ENCODE measurements at regions not wholly inside any gene's neighbourhood (a gene's known extent, or its start where the extent isn't known, plus 50 kb on each side); places are given as distances from the start of the nearest gene placed in this dataset.

DNA sequence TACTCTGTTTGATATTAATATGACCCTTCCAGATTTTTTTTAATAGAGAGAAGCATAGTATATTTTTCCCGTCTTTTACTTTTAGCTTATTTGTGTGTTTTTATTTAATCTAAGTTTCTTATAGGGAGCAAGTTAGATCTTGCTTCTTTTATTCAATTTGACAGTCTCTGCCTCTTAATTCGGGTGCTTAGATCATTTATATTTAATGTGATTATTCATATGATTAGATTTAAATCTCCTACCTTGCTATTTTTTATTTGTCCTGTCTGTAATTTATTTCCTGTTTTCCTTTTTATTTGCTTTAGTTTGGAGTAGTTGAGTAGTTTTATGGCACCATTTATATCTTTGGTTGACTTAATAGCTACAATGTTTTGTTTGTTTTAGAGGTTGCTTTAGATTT, 66.1 kb downstream of the GJD2 start:
- no peak overlapping the region for H3K4me3 ChIP-seq (ENCODE audit: low read depth, low read length)
- TF ChIP-seq, protein P1, sequence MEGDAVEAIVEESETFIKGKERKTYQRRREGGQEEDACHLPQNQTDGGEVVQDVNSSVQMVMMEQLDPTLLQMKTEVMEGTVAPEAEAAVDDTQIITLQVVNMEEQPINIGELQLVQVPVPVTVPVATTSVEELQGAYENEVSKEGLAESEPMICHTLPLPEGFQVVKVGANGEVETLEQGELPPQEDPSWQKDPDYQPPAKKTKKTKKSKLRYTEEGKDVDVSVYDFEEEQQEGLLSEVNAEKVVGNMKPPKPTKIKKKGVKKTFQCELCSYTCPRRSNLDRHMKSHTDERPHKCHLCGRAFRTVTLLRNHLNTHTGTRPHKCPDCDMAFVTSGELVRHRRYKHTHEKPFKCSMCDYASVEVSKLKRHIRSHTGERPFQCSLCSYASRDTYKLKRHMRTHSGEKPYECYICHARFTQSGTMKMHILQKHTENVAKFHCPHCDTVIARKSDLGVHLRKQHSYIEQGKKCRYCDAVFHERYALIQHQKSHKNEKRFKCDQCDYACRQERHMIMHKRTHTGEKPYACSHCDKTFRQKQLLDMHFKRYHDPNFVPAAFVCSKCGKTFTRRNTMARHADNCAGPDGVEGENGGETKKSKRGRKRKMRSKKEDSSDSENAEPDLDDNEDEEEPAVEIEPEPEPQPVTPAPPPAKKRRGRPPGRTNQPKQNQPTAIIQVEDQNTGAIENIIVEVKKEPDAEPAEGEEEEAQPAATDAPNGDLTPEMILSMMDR (IDR thresholded peaks at IDR 0.05; ENCODE audit: low read depth, low read length) = no peak
- no peak for TF ChIP-seq MYC (IDR thresholded peaks at IDR 0.05; ENCODE audit: low read depth, low read length)
- no peak for DNase-seq (ENCODE audit: low read depth)

DNA sequence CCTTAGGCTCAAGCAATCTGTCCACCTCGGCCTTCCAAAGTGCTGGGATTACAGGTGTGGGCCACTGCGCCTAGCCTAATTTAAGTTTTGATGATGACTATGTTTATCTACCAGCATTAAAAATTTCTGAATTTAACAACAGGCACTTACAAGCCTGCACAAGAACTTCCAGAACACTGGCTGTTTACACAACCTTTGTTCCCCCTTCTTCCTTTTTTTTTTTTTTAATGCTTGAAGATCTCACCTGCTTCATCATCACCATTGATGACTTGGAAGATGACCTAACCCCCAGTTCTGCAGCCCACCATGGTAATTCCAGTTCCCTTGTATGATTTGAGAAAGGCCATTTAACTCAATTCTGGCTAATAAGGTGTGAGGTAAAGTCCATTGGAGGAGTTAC, 70.4 kb downstream of the GJD2 start:
- no peak for DNase-seq (ENCODE audit: low read depth)
- no peak overlapping the region for H3K4me3 ChIP-seq (ENCODE audit: low read depth, low read length)
- TF ChIP-seq MYC (IDR thresholded peaks at IDR 0.05; ENCODE audit: low read depth, low read length) = no peak
- TF ChIP-seq, protein P1 (IDR thresholded peaks at IDR 0.05; ENCODE audit: low read depth, low read length) = no peak
- no peak for TF ChIP-seq POLR2A (IDR thresholded peaks at IDR 0.05; ENCODE audit: extremely low read depth, insufficient read length)
- TF ChIP-seq, protein P2, sequence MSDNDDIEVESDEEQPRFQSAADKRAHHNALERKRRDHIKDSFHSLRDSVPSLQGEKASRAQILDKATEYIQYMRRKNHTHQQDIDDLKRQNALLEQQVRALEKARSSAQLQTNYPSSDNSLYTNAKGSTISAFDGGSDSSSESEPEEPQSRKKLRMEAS (IDR thresholded peaks at IDR 0.05; ENCODE audit: low read depth, low read length) = no peak

DNA sequence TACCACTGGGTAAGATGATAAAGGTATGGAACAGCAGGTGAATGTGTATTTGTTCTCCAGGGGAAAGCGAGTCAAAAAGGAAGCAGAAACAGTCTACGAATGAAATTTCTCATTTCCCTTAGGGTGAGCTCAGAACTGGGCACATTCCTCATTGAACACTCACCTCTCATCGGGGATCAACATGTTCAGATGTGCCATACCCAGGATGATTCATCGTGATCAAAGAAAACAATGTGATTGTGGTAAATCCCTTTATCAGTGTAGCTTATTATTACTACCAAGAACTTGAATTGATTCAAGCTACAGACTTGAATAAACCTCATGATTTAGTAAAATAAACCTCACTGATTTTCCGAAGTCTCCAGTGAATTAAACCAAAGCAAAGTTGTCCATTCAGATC, 72.1 kb downstream of the GJD2 start:
- TF ChIP-seq, protein P2 (IDR thresholded peaks at IDR 0.05; ENCODE audit: low read depth, low read length) = no peak
- TF ChIP-seq POLR2A (IDR thresholded peaks at IDR 0.05; ENCODE audit: extremely low read depth, insufficient read length) (no peak), MYC (IDR thresholded peaks at IDR 0.05; ENCODE audit: low read depth, low read length) (no peak)
- TF ChIP-seq, protein P1 (IDR thresholded peaks at IDR 0.05; ENCODE audit: low read depth, low read length) = no peak
- no peak for DNase-seq (ENCODE audit: low read depth)
- no peak overlapping the region for H3K4me3 ChIP-seq (ENCODE audit: low read depth, low read length)

DNA sequence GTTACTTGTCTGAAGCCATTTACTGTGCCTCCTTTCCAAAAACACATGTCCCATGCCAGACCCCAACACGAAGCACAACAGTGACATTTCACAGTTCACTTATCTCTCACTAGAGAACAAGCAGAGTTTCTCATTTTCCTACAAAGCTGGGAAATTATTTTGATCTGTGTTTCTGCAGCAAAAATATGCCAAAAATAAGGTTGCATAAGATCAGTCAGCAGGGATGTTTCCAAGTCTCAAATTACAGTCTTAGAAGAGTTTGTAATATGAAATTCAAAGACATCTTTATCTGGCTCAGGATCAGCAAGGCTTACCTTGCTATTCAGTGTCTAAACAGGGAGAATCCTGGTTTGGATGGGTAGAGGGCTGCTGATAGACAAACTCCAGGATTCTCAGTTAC, 75.5 kb downstream of the GJD2 start:
- TF ChIP-seq, protein P2 (IDR thresholded peaks at IDR 0.05; ENCODE audit: low read depth, low read length) = no peak
- TF ChIP-seq MYC (IDR thresholded peaks at IDR 0.05; ENCODE audit: low read depth, low read length) (no peak), POLR2A (IDR thresholded peaks at IDR 0.05; ENCODE audit: extremely low read depth, insufficient read length) (no peak)
- TF ChIP-seq, protein P1 (IDR thresholded peaks at IDR 0.05; ENCODE audit: low read depth, low read length) = no peak
- DNase-seq (ENCODE audit: low read depth) = no peak
- no peak overlapping the region for H3K4me3 ChIP-seq (ENCODE audit: low read depth, low read length)

DNA sequence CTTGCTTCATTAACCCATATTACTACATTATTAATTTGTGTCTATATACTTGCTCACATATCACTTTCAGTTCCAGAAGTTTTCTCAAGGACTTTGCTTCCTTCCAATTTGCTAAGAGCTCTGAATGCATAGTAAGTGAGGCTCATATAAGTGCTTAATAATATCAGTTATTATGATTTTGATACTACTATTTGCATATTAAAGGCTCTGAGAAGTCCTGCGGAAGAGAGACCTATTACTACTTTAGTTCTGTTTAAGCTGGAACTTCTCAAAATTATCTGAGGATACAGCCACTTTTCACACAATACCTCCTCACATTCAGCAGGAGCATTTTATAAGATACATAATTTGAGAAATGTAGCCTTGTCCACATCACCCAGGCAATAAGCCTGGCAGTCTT, 81.6 kb downstream of the GJD2 start:
- no peak overlapping the region for H3K4me3 ChIP-seq (ENCODE audit: low read depth, low read length)
- TF ChIP-seq POLR2A (IDR thresholded peaks at IDR 0.05; ENCODE audit: extremely low read depth, insufficient read length) (no peak), MYC (IDR thresholded peaks at IDR 0.05; ENCODE audit: low read depth, low read length) (no peak)
- TF ChIP-seq, protein P2 (IDR thresholded peaks at IDR 0.05; ENCODE audit: low read depth, low read length) = no peak
- TF ChIP-seq, protein P1 (IDR thresholded peaks at IDR 0.05; ENCODE audit: low read depth, low read length) = no peak
- no peak for DNase-seq (ENCODE audit: low read depth)

DNA sequence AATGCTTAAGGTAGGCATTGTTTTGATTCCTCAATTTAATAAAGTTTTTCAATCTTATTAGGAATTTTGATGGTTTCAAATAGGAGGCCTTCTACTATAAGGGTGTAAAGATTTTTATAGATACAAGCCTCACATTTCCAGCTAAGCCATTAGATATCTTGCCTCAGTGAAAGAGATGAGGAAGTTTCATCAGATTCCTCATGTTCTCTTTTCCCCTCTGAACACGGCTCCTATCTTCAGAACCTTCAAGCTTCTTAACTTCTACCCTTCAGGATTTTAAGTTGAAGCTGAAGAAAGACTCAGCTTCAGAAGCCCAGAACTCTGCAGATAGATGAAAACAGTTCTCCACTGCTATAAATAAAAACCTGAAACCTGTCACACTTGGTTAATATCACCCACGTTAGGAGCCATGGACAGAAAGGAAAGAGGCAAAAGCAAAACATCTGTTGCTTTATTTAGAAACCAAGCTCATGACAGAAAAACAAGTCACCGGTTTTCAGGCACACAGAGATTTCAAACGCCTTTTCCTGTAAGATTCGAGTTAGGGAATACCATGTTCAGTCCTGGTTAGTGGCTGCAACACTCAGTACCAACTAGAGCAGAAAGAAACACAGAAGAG, 82.2 kb upstream of the GOLGA8B start:
- TF ChIP-seq, protein P2 (IDR thresholded peaks at IDR 0.05; ENCODE audit: low read depth, low read length) = no peak
- TF ChIP-seq POLR2A (IDR thresholded peaks at IDR 0.05; ENCODE audit: extremely low read depth, insufficient read length) (no peak), MYC (IDR thresholded peaks at IDR 0.05; ENCODE audit: low read depth, low read length) (no peak)
- TF ChIP-seq, protein P1 (IDR thresholded peaks at IDR 0.05; ENCODE audit: low read depth, low read length) = no peak
- no peak overlapping the region for H3K4me3 ChIP-seq (ENCODE audit: low read depth, low read length)
- no peak for DNase-seq (ENCODE audit: low read depth)

Data from NB4 (cell line).